ENCODE measurements at regions not wholly inside any gene's neighbourhood (a gene's known extent, or its start where the extent isn't known, plus 50 kb on each side); places are given as distances from the start of the nearest gene placed in this dataset.

DNA sequence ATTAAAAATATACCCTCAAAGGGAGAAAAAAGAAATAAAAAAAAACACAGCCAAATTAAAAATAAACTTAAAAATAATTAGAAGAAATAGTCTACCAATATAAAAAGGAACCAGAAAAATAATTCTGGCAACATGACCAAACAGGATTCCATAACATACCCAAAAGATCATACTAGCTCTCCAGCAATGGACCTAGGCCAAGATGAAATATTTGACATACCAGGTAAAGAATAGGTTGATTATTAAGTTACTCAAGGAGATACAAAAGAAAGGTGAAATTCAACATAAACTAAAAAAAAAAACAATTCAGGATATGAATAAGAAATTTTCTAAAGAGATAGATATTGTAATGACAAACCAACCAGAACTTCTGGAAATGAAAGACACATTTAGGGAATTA is 121.3 kb upstream of the SCAF11 start:
- no peak for DNase-seq (ENCODE audit: low read depth)
- H3K4me3 ChIP-seq (ENCODE audit: low read depth, low read length) = no peak overlapping the region
- TF ChIP-seq, protein P1, sequence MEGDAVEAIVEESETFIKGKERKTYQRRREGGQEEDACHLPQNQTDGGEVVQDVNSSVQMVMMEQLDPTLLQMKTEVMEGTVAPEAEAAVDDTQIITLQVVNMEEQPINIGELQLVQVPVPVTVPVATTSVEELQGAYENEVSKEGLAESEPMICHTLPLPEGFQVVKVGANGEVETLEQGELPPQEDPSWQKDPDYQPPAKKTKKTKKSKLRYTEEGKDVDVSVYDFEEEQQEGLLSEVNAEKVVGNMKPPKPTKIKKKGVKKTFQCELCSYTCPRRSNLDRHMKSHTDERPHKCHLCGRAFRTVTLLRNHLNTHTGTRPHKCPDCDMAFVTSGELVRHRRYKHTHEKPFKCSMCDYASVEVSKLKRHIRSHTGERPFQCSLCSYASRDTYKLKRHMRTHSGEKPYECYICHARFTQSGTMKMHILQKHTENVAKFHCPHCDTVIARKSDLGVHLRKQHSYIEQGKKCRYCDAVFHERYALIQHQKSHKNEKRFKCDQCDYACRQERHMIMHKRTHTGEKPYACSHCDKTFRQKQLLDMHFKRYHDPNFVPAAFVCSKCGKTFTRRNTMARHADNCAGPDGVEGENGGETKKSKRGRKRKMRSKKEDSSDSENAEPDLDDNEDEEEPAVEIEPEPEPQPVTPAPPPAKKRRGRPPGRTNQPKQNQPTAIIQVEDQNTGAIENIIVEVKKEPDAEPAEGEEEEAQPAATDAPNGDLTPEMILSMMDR (conservative IDR thresholded peaks at IDR 0.05; ENCODE audit: low read depth, low read length) = no peak

DNA sequence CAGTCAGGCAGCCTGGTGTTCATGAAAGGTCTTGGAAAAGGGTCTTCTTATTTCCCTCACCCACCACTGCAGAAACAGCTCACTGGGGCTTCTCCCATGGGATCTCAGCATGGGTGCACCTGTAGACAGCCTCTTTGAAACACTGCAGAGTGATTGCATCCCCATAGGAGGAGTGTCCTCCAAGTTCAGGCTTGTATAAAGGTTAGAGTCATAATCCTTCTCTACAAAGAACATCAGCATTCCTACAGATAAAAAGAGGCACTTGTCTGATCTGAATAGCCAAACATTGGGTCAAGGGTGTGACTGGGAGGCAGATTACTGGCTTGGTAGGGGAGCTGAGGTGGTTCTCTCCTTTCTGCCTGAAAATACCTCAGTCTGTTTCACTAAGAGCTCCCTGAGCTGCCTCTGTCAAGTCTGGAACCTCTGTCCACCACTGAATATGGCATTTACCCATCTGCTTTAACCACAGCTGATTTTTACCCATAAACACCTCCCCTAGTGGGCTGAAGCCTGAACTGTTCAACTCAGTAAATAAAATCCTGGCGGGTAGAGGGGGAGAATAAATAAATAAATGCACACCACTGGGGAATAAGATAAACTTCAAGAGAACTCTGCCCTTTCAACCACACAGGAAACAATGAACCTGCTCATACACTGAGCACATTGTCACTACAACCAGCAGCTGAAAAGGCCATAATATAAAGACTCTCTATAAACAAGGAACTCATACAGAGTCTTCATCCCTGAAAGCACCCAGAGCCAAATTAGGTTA is 120.7 kb upstream of the SCAF11 start:
- no peak overlapping the region for H3K4me3 ChIP-seq (ENCODE audit: low read depth, low read length)
- DNase-seq (ENCODE audit: low read depth) = peak; percentile 12
- TF ChIP-seq, protein P1 (conservative IDR thresholded peaks at IDR 0.05; ENCODE audit: low read depth, low read length) = peak; percentile 37

DNA sequence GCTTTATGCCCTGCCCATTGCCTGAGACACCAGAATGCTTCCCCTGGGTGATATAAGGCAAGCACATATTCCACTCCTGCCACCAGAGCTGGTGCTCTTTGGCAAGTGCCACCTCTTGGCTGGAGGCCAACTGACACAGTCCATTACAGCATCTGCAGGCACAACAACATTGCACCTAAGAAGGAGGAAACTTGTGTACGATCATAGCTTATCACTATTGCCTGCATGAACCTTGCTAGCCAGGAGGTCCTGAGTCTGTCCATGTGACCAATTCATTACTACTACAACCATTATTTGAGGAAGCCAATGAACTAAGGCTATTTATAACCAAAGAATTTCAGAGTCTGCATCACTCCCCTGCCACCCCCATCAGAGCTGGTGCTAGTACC is 119.8 kb upstream of the SCAF11 start:
- TF ChIP-seq, protein P1 (conservative IDR thresholded peaks at IDR 0.05; ENCODE audit: low read depth, low read length) = no peak
- no peak overlapping the region for H3K4me3 ChIP-seq (ENCODE audit: low read depth, low read length)
- no peak for DNase-seq (ENCODE audit: low read depth)

DNA sequence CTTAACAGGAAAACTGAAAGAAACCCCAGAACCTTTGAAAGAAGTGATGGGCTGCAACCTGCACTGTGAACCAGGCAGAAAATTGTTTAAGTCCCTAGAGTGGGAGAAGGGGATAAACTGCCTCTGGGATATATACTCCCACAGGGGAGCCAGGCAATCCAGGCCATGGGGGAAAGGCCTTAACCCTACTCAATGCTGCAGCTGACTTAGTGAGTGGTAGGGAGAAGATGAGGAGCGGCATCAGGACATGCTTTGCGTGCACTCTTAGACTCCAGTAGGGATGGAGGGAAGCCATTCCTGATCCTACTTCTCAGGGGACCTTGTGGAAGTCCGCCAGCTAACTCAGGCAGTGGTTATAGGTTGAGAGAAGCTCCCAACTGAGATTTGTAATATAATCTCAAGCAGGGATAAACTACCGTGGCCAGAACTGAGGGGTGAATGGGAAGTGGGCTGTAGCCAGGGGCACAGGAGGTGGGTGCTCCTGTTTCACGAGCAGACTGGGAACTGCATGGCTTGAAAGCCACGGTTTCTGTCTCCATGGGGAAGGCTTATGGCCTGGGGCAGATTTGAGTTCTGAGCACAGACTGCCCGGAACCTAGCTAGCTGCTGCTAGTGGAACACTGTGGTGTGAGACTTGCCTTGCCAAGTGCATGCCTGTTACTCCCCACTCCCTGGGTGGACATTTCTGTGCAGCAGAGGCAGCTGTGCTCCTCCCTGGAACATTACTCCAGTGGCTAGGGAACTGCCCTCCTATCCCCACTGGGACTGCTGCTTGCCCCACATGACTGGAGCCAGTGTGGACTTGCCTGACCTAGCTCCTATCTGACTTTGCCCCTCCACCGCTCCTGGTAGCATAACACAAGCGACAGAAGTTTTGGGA is 119.2 kb upstream of the SCAF11 start:
- TF ChIP-seq, protein P1 (conservative IDR thresholded peaks at IDR 0.05; ENCODE audit: low read depth, low read length) = no peak
- no peak for DNase-seq (ENCODE audit: low read depth)
- no peak overlapping the region for H3K4me3 ChIP-seq (ENCODE audit: low read depth, low read length)

DNA sequence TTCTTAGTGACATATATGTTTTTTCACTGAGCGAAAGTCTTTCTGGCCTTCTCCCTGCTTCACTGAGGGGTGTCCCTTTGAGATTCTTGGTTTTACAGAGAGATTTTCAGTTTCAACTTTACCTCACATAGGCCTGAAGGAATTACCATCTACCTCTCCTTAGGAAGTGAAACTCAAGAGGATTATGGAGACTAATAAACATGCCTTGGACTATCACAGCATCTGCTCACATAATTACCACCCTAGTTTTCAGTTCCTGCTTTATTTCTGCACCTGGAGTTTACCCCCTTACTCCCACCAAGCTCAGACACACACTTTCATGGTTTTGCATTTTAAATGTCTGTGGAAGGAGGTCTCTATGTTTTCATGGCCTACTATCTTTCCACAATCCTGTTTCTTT is 118.3 kb upstream of the SCAF11 start:
- no peak for DNase-seq (ENCODE audit: low read depth)
- TF ChIP-seq, protein P1 (conservative IDR thresholded peaks at IDR 0.05; ENCODE audit: low read depth, low read length) = no peak
- no peak overlapping the region for H3K4me3 ChIP-seq (ENCODE audit: low read depth, low read length)

DNA sequence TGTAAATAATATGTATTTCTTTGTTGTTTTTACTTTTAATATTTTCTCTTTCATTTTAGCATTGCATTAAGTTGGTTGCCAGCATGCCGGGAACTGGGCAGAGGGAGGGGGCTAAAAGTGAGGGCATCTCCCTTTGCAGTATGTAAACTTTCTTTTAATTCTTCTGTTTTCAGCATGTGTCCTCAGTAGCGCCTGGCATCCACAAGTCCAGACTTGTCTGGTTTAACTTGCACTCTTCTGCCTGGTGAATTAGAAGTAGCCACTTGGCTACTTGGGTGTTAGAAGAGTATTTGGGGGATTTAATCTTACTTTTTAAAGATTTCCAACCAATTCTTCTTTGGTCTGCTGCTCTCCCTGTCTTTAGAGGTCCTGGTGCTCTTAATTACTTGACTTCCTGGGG is 117.2 kb upstream of the SCAF11 start:
- DNase-seq (ENCODE audit: low read depth) = no peak
- no peak overlapping the region for H3K4me3 ChIP-seq (ENCODE audit: low read depth, low read length)
- TF ChIP-seq, protein P1 (conservative IDR thresholded peaks at IDR 0.05; ENCODE audit: low read depth, low read length) = no peak
